Activated T-cell treated with anti-CD3 and anti-CD28 coated beads for 24 hours (primary cell): ENCODE measurements at regions not wholly inside any gene's neighbourhood (a gene's known extent, or its start where the extent isn't known, plus 50 kb on each side); places are given as distances from the start of the nearest gene placed in this dataset.
"Not testable (repeated sequence)": the region's sequence is repeated elsewhere in the genome, so short reads cannot be mapped to it uniquely, and the experiment has no call there.

Experiments
- DNase-seq: peaks from one replicate; pipeline ENCODE4 v3.0.0-alpha.2; 2020; ENCODE audit warnings: low read depth

DNA sequence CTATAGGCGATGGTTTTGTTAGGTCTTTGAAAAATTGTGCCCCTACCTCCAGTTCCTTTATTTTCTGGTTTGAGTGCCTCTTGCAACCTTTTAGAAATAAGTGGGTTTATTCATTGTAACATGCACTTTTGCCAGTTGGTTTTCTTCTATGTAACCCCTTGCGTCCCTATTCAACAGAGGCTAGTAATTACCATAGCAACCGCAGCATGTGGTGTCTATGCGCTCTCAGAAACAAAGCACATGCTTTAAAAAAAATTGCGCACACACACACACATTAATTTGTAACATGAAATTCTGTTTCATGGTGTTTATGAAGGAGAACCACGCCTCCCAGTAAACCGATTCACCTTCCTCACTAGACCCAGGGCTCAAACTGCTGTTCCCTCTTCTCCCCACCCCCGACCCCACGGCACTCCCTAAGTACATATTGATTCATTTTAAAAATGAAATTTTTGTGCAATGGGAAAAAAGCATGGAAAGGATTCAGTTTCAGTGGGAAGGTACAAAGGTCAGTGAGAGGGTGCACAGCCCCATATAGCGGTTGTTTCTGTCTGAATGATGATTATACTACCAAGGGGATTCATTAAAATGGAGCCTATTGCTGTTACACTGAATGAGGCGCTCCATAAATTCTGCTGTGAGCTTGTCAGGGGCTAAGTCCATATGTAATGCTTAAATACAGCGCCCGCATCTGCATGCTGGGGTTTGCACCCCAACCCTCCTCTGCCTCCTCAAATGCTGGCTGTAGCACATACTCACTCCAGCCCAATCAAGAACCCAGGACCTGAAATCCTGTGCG is 206.9 kb downstream of the ICOS start:
- no peak for DNase-seq

DNA sequence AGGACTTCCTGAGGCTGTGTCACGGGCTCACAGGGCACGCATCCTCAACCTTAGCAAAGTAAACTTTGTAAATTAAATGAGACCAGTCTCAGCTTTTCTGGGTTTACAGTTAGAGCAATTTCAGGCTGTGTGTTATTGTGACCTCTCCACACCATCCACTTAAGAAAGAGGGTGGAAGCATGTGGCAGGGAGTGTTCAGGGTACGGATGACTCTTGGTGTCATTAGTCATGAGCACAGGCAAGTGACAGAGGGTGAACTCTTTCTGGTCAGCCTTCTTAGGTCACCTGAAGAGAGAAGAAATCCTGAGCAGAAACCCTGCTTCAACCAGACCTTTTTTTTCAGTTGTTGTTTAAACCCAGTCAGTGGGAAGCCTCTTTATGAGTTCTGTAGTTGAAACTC is 207.9 kb downstream of the ICOS start:
- DNase-seq, result no peak

DNA sequence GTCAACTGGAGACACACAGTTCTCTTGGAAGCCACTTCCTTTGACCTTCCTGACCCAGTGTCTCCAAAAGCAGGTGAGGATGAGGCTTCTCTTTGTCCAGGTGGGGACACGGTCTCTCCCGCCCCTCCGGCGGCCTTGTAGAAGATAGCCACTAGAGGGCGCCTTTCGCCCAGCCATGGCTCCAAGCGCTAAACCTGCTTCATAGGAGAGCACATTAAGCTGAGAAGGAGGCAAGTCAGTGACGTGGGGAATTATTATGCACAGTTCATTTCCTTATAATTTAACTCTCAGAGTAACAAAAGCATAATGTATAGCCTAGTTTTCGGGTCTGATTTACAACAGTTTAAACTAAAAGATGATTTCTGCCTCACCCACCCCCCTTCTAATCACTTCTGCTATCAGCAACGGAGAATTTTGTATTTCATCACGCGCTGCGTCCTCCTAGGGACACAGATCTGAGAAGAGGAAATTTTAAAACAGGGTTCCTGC is 208.7 kb downstream of the ICOS start:
- peak; percentile 69 for DNase-seq

DNA sequence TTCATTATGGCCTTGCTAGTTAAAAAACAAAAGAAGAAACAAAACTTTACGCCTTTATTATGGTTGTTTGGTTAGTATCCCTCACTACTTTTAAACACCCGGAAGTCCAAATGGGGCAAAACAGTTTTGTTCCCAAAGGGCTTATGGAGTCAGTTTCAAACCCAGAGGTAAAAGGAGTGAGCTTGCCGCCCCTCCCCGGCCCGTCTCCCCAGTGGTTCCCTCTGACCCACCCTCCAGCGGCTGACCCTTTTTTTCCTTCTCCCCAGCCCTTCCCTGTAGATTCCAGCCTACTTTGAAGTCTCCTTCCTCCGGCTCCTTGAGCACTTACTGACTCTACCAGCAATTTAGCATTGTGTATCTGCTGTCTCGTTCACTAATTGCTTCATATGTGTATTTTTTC is 209.2 kb downstream of the ICOS start:
- no peak for DNase-seq

DNA sequence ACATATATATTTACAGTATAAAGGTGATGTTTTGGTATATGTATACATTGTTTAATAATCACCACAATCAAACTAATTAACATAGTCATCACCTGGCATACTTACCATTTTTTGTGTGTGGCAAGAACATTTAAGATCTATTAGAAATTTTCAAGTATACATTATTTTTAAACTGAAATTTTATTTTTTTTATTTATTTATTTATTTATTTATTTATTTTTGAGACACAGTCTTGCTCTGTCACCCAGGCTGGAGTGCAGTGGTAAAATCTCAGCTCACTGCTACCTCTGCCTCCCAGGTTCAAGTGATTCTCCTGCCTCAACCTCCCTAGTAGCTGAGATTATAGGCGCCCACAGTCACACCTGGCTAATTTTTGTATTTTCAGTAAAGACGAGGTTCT is 210.5 kb downstream of the ICOS start:
- not testable (repeated sequence) for DNase-seq

DNA sequence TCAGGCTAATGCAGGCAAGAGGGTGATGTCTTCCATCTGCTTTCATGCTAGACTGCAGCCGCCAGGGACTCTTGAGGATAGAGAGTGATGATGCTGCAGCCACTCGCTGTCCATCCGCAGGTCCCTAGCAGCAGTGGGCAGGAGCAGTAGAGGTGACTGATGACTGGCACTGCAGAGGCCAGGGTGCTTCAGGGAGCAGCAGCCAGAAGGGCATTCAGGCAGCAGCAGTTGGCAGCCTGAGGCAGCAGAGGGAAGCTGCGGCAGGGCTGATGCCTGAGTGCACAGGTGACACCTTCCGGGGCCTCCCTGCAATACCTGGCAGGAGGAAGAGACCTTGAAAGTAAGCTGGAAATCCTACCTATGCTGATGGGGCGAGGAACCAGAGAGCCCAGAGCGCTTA is 214.2 kb downstream of the ICOS start:
- no peak for DNase-seq

DNA sequence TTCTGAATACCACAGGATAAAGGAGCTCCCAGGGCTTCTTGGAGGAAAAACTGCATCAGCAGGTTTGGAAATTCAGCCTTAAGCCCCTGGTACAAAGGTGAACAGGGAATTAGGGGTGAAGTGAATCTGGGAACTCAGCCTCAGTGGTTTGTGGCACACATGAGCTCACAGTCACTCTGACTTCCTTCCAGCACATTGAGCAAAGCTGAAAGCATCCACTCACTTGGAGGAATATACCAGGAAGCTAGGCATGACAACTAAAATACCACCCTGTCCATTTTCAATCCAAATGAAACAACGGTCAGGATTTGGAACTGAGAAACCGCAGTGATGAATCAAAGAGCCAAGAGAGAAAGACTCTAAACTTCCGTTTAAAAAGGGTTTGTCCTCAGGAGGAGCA is 216.1 kb downstream of the ICOS start:
- no peak for DNase-seq

DNA sequence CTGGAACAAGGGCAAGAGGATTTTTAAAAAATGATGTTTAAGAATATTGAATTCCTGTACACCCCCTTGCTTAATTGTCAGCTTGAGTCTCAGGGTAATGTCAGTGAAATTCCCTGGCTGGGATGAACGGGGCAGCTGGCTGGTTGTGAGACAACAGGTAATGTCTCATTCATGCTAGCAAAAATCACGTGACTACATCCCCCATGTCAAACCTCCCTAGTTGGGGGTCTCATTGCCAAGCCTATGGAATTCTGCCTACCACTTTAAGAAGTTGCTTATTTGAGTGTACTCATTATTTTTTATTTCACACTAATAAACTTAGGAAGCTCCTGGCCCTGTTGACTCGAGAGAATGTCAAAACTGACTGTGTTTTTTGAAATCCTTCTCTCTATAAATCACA is 218.3 kb downstream of the ICOS start:
- DNase-seq, result no peak

DNA sequence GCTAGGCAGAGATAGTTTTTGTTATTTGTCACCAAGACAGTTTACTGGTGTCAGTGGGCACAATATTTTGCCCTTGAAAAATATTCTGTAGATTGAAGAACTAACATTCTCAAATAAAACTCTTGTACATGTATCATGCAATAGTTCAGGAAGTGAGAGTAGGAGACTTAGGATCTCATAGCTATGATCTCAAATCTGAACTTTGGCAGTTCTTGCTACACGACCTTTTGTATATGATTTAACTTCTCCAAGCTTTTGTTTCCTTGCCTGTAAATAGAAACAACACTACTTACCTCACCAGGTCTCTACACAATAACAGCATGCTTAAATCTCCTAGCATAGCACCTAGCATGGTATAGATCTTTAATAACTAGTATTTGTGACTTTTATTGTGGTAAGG is 219.9 kb downstream of the ICOS start:
- no peak for DNase-seq

DNA sequence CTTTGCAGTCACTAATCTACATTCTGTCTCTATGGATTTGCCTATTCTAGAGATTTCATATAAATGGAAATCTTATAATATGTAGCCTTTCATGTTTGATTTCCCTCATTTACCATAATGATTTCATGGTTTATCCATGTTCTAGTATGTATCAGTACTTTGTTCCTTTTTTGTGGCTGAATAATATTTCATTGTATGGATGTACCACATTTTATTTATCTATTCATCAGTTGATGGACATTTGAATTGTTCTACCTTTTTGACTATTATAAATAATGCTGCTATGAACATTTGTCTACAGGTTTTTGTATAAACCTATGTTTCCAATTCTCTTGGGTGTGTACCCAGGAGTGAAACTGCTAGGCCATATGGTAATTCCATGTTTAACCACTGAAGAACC is 221.1 kb downstream of the ICOS start:
- DNase-seq, result no peak

DNA sequence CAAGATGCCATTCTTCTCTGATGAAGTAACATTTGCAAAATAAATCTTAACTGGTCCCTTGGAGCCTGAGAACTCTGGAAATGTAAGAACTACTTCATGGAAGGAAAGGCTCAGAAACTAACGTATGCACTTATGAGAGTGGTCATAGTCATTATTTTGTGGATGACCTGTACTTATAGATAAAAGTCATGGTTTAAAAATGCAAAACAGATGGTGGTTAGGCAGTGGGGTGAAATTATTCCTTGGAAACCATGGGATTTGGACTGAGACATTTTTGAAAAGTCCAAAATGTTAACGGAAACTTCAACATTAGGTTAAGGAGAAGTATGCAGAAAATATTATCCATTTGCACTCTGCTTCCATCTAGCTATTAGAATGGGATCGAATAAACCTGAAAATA is 223.0 kb downstream of the ICOS start:
- DNase-seq, result no peak

DNA sequence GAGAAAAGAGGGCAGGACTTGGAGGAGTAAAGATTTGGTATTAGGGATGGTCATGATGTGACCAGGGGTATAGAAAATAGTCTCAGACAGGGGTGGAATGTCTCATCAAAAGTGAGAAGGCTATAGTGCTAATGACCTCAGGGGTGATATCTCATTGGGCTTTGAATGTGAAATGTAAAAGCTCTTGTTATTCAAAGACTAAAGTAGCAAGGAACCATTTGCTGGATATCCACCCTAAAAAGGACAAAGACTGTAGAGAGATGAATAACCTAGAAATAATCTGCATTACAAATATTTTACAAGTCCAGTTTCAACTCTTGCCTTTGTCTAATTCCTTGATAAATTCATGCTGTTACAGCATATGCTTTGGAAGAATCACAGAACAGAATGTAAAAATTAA is 224.4 kb downstream of the ICOS start:
- no peak for DNase-seq

DNA sequence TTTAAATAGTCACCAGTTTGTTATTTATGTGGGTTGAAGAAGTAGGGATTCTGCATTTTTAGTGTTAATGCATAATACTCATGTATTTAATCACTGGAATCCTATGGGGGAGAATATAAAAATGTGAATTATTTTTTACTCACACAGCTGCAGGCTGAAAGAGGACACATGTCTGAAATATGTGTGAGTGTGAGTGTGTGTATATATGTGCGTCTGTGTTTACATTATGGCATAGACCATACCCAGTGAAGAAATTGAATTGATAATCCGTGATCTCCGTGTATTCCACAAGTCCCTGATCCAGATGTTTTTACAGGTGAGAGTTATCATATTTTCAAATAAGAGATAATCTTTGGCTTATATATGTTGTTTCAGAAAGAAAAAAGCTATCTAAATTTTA is 225.3 kb downstream of the ICOS start:
- DNase-seq, result no peak

DNA sequence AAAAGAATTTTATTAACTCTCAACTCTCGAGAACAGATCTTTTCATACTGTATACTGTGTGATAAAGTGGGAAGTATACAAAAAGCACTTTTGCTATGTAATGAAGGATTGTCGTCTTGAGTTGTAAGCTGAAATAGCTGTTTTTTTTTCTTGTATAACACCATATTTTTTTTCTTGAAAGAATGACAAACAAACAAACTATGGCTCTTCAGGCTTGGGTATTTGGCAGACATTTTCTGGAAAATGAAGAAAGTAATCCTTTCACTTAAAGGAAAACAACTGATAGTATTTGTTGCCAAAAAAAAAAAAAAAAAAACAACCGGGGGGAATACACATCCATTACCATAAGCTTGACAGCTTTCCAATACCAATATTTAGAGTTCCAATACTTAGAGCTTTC is 230.4 kb downstream of the ICOS start:
- no peak for DNase-seq

DNA sequence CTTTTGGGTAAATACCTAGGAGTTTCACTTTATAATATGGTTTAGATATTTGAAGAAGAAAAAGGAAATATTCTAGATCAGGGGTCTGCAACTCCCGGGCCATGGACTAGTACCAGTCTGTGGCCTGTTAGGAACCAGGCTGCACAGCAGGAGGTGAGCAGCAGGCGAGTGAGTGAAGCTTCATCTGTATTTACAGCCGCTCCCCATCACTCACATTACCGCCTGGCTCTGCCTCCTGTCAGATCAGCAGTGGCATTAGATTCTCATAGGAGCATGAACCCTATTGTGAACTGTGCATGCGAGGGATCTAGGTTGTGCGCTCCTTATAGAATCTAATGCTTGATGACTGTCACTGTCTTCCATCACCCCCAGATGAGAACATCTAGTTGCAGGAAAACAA is 231.1 kb downstream of the ICOS start:
- DNase-seq, result not testable (repeated sequence)

DNA sequence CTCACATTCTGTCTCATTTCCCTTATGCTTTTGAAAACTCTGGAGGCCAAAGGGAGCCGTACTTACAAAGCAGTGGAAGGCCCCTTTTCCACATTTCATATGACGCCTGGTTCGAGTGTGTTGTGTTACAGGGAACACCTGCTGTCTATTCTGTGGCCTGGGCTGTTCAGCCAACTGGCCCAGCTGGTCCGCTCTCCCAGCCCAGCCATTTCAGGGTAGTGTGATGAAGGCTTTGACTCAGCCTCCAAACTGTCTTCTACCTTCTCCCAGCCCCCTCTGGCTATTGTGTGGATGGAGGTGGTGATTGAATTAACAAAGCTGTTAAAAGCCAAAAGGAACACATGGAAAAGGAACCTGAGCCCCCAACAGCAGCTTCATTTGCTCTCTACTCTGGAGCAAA is 233.8 kb downstream of the ICOS start:
- DNase-seq, result no peak

DNA sequence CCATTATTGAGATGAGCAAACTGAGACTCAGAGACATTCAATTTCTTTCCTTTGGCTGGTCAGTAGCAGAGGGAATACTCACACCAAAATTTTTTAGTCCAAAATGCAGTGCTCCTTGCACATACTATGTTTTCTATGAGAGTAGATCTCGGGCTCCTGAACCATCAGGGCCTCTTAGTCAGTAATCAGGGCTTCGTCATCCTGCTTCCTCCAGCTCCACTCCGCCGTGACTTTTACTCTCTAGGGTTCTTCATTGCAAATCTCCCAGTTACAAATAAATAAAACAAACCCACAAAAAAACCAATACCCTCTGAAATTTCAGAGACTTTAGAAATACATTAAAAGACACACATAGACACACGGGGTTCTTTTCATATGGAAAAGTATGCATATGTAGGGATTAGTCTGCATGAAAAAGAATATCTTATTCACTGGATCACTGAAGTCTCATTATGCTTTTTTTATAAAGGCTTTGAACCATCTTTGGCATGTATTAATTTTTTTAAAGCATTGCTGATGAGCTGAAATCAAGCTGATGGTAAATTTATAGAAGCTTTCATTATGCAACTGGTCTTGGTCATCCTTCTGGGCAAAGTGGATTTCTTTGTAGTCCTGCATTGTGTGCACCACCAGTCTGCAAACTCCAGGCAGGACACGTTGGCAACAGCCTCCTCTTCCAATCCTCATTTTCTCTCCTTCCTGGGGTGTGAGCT is 235.0 kb downstream of the ICOS start:
- no peak for DNase-seq

DNA sequence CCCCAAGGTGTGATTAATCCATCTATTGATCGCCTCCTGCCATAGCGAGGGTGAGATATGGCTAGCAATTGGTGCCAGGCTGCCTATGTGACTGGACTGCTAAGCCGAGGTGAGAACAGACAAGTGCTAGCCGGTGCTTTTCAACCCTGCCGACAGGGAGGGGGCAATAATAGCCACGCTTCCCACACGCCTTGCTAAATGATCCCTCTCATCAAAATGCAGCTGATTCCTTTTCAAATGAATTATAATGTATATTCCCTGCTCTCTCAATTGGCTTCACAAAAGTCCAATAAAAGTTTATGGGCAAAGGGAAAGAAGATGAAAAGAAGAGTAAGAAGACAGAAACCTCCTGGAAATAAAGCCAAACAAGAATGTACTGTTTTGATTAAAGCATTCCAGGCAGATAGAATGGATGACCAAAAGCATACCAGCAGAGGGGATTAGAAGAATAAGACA is 235.6 kb downstream of the ICOS start:
- DNase-seq, result no peak

DNA sequence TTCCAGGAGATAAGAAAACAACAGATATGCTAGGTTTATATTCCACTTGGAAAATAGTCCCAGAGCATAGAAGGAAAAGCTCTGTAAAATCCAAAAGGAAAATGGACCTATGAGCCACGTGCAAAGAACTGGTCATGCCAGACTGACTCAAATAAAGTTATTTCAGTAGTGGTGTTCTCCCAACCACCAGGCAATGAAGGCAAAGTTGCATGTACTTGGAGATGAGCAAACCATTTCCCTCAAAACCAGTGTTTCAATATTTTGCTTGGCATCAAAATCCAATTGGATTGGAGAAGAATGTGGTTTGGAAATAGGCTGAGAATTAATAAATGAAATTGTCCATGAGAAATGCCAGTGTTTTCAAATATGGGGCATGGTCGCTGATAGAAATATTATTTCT is 237.5 kb downstream of the ICOS start:
- no peak for DNase-seq

DNA sequence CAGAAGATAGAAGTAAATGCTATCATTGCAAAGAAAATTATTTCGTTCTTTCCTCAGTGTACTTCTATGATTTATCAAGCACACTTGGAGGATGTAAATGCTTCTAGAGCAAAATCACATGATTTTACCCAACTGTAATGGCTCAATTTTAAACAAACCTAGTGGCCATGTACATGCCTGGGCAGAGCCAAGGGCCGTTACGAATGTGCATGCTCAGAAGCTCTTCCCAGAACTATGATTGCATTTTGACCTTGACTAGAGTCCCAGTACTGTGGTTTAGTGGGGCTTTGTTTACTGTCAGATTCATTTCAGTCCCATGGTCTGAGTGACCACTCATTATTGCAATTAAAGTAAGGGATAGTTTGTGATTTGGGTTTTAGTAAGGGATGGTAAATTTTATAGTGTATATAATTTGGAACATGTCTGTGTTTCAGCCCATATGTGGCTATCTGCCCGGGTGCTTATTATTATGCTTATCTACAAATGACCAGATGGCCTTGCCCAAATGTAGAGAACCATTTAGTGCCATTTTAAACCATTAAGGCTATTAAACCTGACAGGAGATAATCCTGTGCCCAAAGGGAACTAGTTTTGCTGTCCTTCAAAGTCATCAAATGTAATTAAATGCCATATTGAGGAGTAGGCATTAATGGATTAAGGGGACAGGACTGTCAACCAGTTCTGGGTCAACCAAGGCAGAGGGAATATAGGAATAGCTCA is 239.1 kb downstream of the ICOS start:
- no peak for DNase-seq

DNA sequence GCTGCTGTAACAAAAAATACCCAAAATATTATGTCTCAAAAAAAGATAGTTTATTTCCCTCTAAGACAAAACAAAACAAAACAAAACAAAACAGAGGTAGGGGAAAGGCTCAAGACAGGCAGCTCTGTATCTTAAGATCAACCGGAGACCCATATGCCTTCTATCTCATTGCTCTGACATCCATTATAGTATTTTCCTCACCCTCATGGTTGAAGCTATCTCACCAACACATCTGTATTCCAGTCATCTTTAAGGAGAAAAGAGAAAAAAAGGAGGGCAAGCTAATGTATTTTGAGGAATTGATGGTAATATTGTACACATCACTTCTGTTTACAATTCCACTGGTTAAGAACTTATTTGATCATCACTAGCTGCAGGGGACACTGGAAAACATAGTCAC is 239.7 kb downstream of the ICOS start:
- no peak for DNase-seq

DNA sequence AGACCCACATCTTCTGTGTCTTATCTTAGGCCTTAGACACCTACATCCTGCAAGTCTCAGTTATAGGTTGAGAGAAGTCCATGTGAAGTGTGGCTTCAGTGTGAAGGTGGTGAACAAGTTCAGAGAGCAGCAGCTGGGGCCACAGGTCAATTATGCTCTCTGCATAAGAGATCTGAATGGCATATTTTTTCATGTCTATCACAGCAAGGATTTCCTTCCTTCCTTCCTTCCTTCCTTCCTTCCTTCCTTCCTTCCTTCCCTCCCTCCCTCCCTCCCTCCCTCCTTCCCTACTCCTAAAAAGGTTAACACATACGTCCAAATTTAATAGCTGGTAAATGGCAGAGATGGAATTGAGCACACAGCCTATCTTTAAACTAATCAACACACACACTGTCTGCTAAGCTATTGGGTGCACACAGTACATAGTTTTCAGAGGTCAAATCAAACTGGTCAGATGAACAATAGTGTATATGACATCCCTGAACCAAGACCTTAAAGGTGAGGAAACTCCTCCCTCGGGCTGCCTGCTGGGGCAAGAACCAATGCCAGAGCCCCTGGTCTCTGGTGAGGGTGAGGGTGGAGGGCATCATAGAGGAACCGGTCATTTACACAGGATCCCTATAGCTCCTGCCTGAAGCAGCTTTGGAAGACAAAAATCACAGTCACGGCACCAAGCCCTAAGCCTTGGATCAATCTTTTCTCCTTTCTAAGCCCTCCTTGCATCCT is 240.9 kb downstream of the ICOS start:
- no peak for DNase-seq
